OCI-M1 (cell line): ENCODE measurements at regions not wholly inside any gene's neighbourhood (a gene's known extent, or its start where the extent isn't known, plus 50 kb on each side); places are given as distances from the start of the nearest gene placed in this dataset.
"Not testable (repeated sequence)": the region's sequence is repeated elsewhere in the genome, so short reads cannot be mapped to it uniquely, and the experiment has no call there.

Source experiments
- DNase-seq: peaks from one replicate; lab custom pipeline; 2025; lab: John Stamatoyannopoulos, UW

DNA sequence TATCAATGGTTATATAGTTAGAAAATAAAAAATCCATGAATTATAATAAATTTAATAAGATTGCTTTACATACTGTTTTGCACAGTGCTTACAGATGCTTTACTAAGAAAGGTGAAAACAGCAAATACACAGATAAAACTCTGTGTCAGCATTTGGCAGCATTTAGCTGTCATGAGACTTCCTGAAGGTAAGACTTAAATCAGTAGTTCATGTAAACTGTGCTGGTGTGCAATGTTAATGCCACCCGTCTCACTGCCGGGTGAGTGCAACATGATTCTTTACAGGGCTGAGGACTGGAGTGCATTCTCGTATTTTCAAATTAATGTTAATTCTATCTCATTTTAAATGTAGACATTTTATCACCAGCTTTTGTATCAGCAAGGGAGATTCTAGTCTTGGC lies 326.2 kb upstream of the POT1 start:
- no peak for DNase-seq

DNA sequence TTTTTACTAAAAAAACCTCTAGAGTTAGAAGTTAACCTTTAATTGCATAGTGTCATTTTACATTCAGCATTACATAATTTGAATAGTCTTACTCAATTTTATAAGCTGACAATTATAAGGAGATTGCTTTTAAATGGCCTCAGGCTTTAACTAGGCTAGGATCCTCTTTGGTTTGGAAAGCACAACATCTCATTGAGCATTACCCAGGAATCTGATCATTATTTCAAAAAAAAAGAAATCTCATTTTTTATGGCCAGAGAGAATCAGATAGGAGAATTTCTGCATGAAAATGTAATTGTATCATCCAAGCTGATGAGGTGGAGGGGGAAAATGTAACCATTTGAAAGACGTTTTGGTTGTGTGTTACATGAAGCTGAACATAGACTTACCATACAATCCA lies 324.9 kb upstream of the POT1 start:
- no peak for DNase-seq

DNA sequence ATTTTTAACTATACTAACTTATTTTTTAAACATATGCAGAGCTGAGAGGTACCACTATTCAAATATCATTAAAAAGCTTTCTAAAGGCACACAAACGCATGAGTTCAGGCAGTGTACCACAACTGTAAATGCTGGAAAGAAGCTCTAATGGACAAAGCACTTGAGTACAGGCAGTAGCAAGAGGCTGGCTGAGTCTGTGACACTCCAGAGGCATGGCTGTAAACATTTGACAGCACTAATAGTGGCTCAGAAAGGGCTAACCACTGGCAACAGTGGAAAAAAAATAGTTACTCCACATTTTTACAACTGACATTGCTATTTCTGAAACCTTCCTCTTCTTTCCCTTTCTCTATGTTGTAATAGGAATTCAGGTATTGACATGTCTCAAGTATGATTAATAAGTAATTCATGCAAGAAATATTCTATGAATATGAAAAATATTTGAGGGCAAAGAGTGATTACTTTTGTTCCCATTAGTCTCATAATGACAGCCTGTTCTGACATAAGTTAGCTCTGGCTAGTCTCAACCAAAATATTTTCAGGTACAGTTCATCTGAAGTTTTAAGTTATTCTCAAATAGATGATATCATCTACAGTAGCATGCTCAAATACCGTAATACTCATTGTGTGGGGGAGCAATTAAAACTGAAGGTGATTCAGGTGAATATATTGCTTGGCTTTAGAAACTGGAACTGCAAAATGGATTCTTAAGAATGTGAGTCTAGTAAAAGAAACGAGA lies 324.0 kb upstream of the POT1 start:
- DNase-seq, result no peak

DNA sequence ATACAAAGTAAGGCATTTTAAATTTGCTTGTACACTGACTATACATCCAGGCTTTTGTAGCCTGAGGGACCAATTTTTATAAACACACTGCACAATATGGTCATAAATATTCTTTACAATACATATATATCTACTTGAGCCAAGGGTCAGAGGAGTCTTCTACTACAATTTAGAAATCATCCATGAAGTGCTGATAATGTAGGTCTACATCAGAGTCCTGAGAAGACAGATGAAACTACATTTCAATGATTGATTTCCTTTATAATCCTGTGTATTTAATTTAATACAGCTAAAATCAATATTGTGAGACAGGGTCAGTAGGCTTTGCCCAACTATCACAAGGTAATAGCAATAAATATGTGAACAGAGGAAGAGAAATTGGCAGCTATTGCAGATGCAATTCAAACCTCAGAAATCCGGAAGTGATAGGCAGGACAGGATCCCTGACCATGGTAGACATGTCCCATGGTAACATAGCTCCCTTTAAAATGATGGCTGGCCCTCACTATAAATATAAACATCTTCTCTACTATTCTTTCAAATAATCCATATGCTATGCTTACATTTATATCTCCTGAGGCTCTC lies 318.0 kb upstream of the POT1 start:
- no peak for DNase-seq

DNA sequence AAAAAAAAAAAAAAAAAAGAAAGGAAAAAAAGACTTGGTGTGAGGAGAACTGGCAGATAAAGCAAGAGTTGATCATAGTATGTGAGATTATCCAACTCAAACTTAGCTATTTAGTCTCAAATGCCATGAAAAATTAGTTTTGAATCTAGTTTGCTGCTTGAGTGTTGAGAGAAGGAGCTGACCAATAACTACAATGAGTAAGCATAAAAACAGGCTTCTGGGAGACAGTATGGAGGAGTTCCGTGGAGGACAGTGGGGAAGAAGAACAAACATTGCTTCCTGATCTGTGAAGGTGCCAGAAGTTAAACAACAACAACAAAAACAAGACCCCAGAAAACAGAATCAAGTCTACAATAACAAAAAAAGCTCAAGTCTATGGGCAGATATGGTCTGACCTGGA lies 317.1 kb upstream of the POT1 start:
- DNase-seq, result peak; percentile 12

DNA sequence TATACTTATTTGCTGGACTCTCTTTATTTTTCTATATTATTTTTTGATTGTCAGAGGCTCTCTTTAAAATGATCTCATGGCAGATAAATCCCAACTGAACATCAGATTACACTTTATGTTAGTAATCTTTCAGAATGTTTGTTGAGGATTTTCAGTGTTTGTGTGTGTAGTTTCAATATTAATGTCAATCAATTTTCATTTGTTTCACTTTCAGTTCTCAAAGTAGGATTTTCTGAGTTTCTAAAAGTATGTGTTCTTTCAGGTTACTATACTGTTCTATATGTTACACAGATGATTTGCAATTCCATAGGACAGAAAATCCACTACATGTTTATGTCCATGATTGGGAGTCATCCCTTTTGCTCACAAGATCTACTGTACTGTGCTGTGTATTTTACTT lies 311.9 kb upstream of the POT1 start:
- peak; percentile 32 for DNase-seq

DNA sequence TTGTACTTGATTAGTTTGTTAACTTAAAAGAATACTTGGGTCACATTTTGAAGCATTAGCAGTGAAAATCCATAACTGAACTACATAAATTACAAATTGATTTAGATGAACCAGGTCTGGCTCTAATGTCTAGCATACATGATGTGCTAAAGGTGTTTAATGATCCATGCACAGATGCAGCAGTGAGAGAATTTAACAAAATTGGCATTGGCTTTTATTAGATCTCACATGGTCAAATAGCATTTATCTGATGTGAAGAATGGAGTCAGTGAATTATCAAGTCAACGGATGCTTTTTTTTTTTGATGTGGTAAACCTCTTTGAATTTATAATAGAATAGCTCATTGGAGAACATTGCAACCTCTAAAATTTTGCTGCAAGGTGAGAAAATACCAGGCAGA lies 293.0 kb upstream of the POT1 start:
- no peak for DNase-seq

DNA sequence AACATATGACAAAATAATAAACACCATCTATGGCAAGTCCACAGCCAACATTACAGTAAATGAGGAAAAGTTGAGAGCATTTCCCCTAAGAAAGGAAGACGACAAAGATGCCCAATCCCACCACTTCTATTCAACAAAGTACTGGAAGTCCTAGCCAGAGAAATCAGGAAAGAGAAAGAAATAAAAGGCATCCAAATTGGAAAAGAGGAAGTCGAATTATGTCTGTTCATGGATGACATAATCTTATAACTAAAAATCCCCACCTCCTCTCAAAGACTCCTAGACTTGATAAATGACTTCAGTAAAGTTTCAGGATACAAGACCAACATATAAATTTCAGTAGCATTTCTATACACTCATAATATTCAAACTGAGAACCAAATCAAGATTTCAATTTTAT lies 288.5 kb upstream of the POT1 start:
- peak; percentile 26 for DNase-seq

DNA sequence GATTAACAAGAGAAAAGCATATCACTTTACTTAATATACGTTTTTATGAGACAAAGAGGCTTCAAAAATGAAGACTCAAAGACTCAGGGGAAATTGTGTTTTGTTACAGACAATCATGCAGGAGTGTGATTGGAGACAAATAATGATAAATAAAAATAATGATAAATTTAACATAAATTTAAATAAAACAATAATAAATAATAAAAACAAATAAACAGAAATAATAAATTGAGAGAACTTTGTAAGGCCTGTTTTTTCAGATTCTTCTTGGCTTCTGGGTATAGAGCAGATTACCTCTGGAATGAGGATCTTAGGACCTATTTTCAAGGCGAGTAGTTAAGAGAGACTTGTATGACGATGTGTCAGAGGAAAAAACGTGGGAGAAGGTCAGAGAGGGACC lies 271.4 kb upstream of the POT1 start:
- DNase-seq, result no peak

DNA sequence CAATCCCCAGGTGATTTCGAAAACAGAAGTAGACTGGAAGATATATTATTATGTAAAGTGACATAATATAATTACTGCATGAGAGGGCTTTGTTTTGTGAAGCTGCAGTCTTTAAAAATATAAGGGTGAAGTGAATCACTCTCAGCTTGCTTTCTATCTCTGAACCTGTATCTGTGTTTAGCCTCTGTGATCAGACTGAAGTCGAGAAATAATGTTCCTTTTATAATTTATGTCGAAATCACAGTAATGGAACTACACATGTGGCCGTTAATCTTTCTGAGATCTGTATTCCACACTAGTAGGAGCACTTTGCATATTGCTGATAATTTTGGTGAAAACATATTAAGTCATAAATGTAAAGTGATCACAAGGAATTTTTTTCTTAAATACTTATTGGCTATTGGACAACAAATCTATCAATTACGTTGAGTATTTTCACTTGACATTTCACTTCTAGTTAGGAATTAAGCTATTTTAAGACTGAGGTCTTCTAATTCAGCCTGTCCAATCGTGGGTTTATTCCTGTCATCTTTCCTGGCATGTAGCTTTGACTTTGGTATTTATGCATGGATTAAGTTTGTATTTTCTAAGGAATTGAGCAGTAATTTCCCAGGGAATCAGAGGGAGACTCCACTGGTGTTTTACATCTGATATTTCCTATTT lies 268.2 kb upstream of the POT1 start:
- DNase-seq, result no peak

DNA sequence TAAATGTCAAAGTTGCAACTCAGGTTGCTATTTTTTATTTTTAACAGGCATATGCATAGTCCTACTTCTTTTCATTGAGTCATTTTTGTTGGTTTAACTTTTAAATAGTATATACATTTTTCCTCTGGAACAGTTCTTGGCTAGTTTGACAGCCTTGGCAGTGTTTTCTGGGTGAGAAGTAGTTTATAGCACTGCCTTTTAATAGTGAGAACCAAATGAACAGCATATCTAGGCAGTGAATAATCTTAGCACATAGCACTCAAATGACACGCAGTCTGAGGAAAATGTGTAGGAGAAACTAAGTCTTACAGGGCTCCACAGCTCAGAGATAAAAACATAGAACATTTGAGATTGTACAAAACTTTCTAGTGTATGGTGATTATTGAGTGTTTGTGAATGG lies 265.5 kb upstream of the POT1 start:
- no peak for DNase-seq

DNA sequence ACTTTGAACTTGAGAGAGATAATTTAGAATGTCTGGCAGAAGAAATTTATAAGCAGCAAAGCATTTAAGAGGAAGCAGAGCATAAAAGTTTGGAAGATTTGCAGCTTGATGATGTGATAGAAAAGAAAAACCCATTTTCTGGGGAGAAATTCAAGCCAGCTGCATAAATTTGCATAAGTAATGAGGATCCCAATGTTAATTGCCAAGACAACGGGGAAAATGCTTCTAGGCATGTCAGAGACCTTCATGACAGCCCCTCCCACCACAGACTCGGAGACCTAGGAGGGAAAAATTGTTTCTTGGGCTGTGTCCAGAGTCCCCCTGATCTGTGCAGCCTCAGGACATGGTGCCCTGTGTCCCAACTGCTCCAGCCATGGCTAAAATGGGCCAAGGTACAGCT lies 263.6 kb upstream of the POT1 start:
- DNase-seq, result no peak

DNA sequence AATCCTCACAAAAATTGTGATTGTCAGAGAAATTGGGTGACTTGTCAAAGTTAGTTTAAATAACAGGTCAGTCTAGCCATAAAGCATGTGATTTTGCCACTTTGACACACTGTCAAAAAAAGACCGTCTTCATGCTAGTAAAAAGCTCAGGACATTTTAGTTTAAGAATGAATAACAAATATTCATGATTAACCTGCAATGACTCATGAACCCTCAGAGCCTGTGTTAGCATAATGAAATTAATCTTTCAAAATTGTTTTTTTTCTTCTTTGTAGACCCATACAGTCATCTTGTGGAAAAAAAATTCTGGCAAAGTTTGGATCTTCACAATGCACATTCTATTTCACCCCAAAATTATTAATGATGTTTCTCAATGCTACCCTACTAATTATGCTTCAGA lies 255.2 kb upstream of the POT1 start:
- no peak for DNase-seq

DNA sequence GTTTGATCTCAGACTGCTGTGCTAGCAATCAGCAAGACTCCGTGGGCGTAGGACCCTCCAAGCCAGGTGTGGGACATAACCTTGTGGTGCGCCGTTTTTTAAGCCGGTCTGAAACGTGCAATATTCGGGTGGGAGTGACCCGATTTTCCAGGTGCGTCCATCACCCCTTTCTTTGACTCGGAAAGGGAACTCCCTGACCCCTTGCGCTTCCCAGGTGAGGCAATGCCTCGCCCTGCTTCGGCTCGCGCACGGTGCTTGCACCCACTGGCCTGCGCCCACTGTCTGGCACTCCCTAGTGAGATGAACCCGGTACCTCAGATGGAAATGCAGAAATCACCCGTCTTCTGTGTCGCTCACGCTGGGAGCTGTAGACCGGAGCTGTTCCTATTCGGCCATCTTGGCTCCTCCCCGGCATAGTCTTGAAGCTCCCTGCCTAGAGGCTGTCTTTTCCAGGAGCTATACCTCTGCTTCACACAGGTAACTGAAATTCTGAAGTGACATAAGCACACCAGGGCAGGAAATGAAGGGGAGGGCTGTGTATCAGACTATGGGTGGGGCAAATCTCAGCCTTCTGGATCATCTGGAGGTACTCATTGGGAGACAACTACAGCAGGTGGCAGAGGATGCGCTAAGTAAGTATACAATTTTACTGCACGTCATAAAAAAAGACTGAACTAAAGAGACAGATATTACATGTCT lies 252.1 kb upstream of the POT1 start:
- DNase-seq, result not testable (repeated sequence)

DNA sequence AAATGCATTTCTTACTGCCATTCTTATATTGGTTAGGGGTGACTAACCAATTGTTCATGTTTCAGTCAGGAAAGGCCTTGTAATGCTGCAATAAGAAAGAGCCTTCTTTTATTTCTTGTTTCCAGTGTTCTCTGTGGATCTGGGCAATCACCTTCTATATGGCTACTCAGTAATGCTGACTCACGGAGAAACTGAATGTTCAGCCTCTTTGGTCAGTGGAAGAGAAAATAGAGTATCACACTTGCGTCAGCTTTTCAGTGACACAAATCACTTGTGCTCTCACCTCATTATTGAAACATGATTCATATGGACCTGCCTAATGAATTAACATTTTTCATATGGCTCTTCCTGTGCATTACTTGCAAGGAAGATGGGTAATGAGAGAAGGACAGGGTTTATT lies 243.9 kb upstream of the POT1 start:
- peak; percentile 37 for DNase-seq

DNA sequence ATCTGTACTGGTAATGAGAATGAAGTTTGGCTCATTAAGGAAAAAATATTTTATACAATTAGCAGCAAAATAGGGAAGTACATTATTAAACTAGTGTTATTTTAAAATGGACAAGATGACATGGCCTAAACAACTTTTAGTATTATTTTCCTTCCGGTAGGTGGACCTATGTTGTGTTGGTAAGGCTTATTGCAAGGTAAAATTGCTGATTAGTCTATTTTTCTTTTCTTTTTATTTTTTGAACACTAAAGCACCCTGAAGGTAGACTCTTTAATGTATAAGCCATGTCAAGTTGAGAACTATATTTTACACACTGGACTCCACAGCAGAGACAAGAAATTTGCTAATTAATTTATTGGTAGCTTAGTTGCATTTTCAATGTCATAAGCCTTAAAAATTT lies 239.5 kb upstream of the POT1 start:
- DNase-seq, result no peak

DNA sequence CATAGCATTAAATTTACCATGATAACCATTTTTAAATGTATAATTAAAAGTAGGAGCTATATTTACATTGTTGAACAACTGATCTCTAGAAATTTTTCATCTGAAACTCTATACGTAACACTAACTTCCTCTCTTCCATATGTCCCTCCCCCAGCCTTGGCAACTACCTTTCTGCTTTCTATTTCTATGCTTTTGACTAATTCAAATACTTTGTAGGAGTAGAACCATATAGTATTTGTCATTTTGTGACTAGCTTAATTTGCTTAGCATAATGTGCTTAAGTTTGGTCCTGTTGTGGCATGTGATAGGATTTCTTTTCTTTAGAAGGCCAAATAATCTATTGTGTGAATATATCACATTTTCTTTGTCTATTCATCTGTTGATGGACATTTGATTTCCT lies 225.3 kb upstream of the POT1 start:
- DNase-seq, result no peak

DNA sequence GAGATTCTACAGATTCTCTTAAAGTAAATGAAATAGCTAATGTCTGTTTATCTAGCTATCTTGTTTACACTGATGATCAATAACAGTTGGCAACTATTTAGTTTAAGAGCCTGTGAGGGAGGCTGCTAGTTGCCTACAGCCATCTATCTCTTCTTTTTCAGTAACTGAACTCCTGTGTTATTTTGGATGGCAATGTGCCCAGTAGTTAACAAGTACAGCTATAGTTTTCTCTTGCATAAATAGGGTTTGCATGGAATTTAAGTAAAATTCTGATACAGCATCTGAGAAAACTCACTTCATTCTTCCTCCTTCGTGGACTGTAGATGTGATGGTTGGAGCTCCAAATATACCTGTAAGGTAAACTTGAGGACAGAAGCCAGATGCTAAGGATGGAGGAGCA lies 219.5 kb upstream of the POT1 start:
- DNase-seq, result no peak

DNA sequence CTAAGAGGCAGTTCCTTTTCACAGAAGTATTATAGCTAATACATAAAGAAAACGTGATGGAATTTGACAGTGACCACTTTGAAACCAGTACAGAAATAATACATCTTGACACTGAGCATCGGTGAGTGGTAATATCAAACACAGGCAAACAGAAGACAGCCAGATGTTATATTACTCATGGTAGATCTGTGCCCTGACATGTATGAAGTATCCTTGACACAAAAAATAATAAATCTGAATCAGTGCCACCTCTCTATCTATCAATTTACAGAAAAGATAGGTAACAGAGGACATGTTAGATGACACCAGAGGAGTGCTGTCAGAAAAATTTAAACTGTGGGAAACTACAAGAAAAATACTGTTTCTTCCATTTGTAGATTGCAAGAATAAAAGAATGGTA lies 217.4 kb upstream of the POT1 start:
- no peak for DNase-seq

DNA sequence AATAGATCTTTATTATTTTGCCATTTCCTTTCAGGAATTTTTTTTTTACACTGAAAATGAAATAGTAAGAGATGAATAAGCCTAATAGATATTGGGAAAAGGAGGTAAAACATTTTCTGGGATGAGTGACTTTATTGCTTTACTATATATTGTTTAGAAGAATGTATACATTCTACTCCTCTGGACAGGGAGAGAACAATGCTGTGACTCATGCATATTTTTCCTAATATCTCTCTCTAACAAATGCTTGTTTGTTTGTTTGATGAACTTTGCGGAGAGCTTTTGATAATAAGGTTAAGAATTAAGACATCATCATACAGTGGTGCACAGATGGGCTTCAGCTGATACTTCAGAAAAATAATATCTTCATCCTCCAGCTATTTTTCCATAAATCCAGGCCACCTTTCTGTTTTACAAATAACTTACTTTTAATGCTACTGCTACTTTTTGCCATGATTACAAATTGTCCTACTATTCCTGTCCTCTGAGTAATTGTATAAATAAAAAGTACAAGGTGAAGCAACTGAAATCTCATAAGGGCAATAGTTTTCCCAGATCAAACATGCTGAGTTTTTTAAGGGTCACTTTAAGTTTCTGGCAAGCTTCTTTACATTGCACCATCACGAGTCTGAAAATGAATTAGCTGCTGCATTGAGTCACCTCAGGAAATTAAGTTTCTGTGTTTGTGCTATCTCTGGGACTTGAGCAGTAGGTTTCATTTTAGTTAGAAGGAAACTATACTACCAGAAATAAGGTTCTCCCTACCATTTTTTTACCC lies 207.3 kb upstream of the POT1 start:
- DNase-seq, result no peak

DNA sequence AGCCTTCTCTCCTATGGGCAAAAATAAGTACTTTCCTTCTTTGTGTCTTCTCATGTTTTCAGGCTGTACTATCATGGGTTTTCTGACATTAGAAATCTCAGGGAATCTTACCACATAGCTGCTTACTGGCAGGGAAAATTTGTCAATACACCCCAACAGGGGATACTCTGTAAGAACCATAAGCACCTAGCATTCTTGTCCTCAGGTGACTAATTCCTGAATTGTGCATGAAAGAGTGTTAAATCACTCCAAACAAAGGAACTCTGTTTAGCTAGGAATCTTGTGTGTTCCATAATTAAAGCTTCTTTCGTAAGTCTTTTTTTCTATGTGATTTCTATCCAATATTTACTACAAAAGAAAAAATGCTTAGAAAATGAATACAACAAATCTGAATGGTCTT lies 206.7 kb upstream of the POT1 start:
- DNase-seq, result no peak

DNA sequence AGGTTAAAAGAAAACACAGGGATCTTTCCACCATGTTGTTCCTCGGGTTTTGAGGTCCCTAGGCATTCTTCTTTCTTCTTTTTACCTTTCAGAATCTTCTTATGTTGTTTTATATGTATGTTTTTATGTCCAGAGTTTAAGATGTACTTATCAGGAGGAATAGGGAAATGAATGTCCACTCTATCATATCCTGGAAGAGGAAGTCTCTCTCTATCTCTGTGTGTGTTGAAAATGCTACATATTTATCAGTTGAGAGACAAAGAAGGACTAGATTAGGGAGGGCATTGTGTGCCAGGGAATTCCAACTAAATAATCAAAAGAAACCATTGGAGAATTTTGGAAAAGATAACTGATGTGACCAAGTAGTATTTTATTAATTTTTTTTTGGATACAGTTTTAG lies 200.5 kb upstream of the POT1 start:
- no peak for DNase-seq
